Suprapubic skin (tissue), 4 donors: ENCODE measurements at regions not wholly inside any gene's neighbourhood (a gene's known extent, or its start where the extent isn't known, plus 50 kb on each side); places are given as distances from the start of the nearest gene placed in this dataset.

Experiments
- EP300 ChIP-seq: sonication (generic); formaldehyde crosslinking; IDR thresholded peaks from one replicate; pipeline ENCODE4 v1.6.1; 2017; ENCODE audit warnings: antibody characterized with exemption
- POLR2A ChIP-seq, 2 donors: fragments of 450-650 bp; IDR thresholded peaks; one replicate each; pipeline ENCODE4 v1.6.1; 2017; ENCODE audit warnings: antibody characterized with exemption in 2 of 2, mild to moderate bottlenecking in 2 of 2, moderate library complexity in 2 of 2
- POLR2AphosphoS5 ChIP-seq, 3 donors: sonication (generic); formaldehyde crosslinking; IDR thresholded peaks; one replicate each; pipeline ENCODE4 v1.6.1; 2017; ENCODE audit warnings: antibody characterized with exemption in 3 of 3
- TF ChIP-seq, protein P1 (sequence below), 2 donors: fragments of 200-600 bp in 1 of 2; fragments of 450-650 bp in 1 of 2; sonication (generic) in 1 of 2; IDR thresholded peaks; one replicate each; pipeline ENCODE4 v1.5.1; 2016 to 2019; ENCODE audit warnings: antibody characterized with exemption in 2 of 2, mild to moderate bottlenecking in 1 of 2, moderate library complexity in 1 of 2

GRCh38 chrX:130531066-130531465, 129.3 kb downstream of the RBMX2 start:
- TF ChIP-seq POLR2AphosphoS5 (IDR thresholded peaks at IDR 0.05), result no peak
- TF ChIP-seq EP300, result no peak
- TF ChIP-seq, protein P1, sequence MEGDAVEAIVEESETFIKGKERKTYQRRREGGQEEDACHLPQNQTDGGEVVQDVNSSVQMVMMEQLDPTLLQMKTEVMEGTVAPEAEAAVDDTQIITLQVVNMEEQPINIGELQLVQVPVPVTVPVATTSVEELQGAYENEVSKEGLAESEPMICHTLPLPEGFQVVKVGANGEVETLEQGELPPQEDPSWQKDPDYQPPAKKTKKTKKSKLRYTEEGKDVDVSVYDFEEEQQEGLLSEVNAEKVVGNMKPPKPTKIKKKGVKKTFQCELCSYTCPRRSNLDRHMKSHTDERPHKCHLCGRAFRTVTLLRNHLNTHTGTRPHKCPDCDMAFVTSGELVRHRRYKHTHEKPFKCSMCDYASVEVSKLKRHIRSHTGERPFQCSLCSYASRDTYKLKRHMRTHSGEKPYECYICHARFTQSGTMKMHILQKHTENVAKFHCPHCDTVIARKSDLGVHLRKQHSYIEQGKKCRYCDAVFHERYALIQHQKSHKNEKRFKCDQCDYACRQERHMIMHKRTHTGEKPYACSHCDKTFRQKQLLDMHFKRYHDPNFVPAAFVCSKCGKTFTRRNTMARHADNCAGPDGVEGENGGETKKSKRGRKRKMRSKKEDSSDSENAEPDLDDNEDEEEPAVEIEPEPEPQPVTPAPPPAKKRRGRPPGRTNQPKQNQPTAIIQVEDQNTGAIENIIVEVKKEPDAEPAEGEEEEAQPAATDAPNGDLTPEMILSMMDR (IDR thresholded peaks at IDR 0.05), result no peak
- TF ChIP-seq POLR2A (IDR thresholded peaks at IDR 0.05), result no peak
